Adrenal gland (tissue), 5 donors: ENCODE measurements at regions not wholly inside any gene's neighbourhood (a gene's known extent, or its start where the extent isn't known, plus 50 kb on each side); places are given as distances from the start of the nearest gene placed in this dataset.

ENCODE experiments used
- CTCF ChIP-seq, 6 experiments: fragments of 450-650 bp in 4 of 6; fragments of 200-600 bp in 2 of 6; sonication (generic) in 1 of 6; IDR thresholded peaks; 1 replicate in 5 of 6; 2 replicates in 1 of 6; pipeline versions ENCODE4 v1.5.1 to v1.8.0; 2016 to 2021; ENCODE audit warnings: antibody characterized with exemption in 6 of 6, mild to moderate bottlenecking in 2 of 6, moderate library complexity in 1 of 6
- POLR2A ChIP-seq, 2 donors: fragments of 450-650 bp; IDR thresholded peaks; one replicate each; pipeline ENCODE4 v1.6.1; 2017; ENCODE audit warnings: antibody characterized with exemption in 2 of 2, mild to moderate bottlenecking in 2 of 2, moderate library complexity in 1 of 2
- donor health status: DM: no; HTN: no; CAD: no.

- no peak for TF ChIP-seq CTCF (IDR thresholded peaks at IDR 0.05)
- TF ChIP-seq POLR2A (IDR thresholded peaks at IDR 0.05) = no peak
Measured at GRCh38 chr21:15659753-15660422, 69.9 kb upstream of the USP25 start.
